GM12878 (cell line): ENCODE measurements at regions not wholly inside any gene's neighbourhood (a gene's known extent, or its start where the extent isn't known, plus 50 kb on each side); places are given as distances from the start of the nearest gene placed in this dataset.

Experiments
- ATAC-seq: fragments of 200-7000 bp; cut with Tn5 transposase; 3 replicates; pipeline ENCODE4 v1.9.1; 2020; ENCODE audit warnings: mild to moderate bottlenecking, moderate library complexity
- BruUV-seq: library from RNA; stranded (reverse); fragments of 400-500 nt; replicated peaks from 2 replicates; lab custom pipeline; 2021; lab: Mats Ljungman, UMichigan
- CTCF ChIA-PET: fragments of 300-600 bp; sonication (Branson Sonifier 250); formaldehyde crosslinking; extraction: SDS; loops from one replicate; lab custom pipeline; 2021; ENCODE audit warnings: inconsistent platforms; lab: Yijun Ruan, JAX
- POLR2A ChIA-PET: fragments of 350-600 bp; formaldehyde crosslinking; extraction: SDS; loops from one replicate; lab custom pipeline; 2021; ENCODE audit warnings: inconsistent platforms; lab: Charles Lee
- RAD21 ChIA-PET: fragments of 300-600 bp; sonication (Branson Sonifier 250); formaldehyde crosslinking; loops from one replicate; lab custom pipeline; 2023; ENCODE audit warnings: antibody characterized with exemption; ENCODE audit not compliant: unreplicated experiment; lab: Charles Lee
- SMC1A ChIA-PET: fragments of 300-600 bp; sonication (Branson Sonifier 250); formaldehyde crosslinking; loops from one replicate; lab custom pipeline; 2023; ENCODE audit not compliant: unreplicated experiment, uncharacterized antibody; lab: Charles Lee
- DNase-seq: peaks from one replicate; pipeline ENCODE4 v3.0.0-alpha.2; 2011; ENCODE audit warnings: low read depth, low spot score
- FAIRE-seq: peaks from 3 replicates; lab custom pipeline; 2011; peaks lifted over from hg19 to GRCh38; lab: Jason Lieb, UNC
- H2AFZ ChIP-seq: 2 replicates; pipeline ENCODE4 v1.6.0; 2011; ENCODE audit warnings: low read depth, low read length, control low read depth; ENCODE audit not compliant: control insufficient read depth
- H3K27ac ChIP-seq: 2 replicates; pipeline ENCODE4 v1.5.1; 2011; ENCODE audit warnings: control low read depth; ENCODE audit not compliant: control insufficient read depth, insufficient read depth
- H3K27me3 ChIP-seq, 2 experiments: replicated peaks in 1 of 2; 2 replicates each; pipeline versions ENCODE4 v1.6.0 to v1.6.1; 2011; ENCODE audit warnings: low read length in 1 of 2; ENCODE audit not compliant: control insufficient read depth in 2 of 2, insufficient read depth in 2 of 2
- H3K36me3 ChIP-seq, 2 experiments: 2 replicates each; pipeline ENCODE4 v1.5.1; 2011; ENCODE audit warnings: low read length in 1 of 2; ENCODE audit not compliant: control insufficient read depth in 2 of 2, insufficient read depth in 2 of 2
- H3K4me1 ChIP-seq: 2 replicates; pipeline ENCODE4 v1.6.1; 2011; ENCODE audit warnings: mild to moderate bottlenecking, low read length, moderate library complexity, mixed read lengths; ENCODE audit not compliant: control insufficient read depth, insufficient read depth
- H3K4me2 ChIP-seq: 2 replicates; pipeline ENCODE4 v1.6.0; 2011; ENCODE audit warnings: control low read depth; ENCODE audit not compliant: control insufficient read depth, insufficient read depth
- H3K4me3 ChIP-seq: fragments of 200-600 bp; sonication (generic); 2 replicates; pipeline ENCODE4 v1.5.1; 2016
- H3K79me2 ChIP-seq: 2 replicates; pipeline ENCODE4 v1.6.0; 2011; ENCODE audit warnings: low read length; ENCODE audit not compliant: control insufficient read depth, insufficient read depth
- H3K9ac ChIP-seq: 2 replicates; pipeline ENCODE4 v1.8.0; 2011; ENCODE audit warnings: low read length, control low read depth, mixed read lengths; ENCODE audit not compliant: control insufficient read depth, insufficient read depth
- H3K9me3 ChIP-seq: replicated peaks from 3 replicates; pipeline ENCODE4 v1.5.1; 2011; ENCODE audit warnings: mild to moderate bottlenecking, low read length; ENCODE audit not compliant: control insufficient read depth, insufficient read depth
- H4K20me1 ChIP-seq: 2 replicates; pipeline ENCODE4 v1.6.0; 2011; ENCODE audit not compliant: control insufficient read depth, insufficient read depth
- BRCA1 ChIP-seq: IDR thresholded peaks from 2 replicates; pipeline ENCODE4 v1.6.1; 2011; ENCODE audit warnings: low read depth, low read length, improper control_type of control experiment
- ESRRA ChIP-seq: IDR thresholded peaks from 2 replicates; pipeline ENCODE4 v1.6.1; 2012; ENCODE audit warnings: mild to moderate bottlenecking, low read length, improper control_type of control experiment
- EZH2 ChIP-seq: IDR thresholded peaks from 2 replicates; pipeline ENCODE4 v1.6.1; 2012; ENCODE audit warnings: low read depth, mild to moderate bottlenecking, control low read depth, inconsistent platforms, low read length, borderline replicate concordance; ENCODE audit not compliant: control insufficient read depth
- WGBS: methylation state at CpG from one replicate; pipeline ENCODE4 v1.1.6; 2016; ENCODE audit warnings: low lambda C conversion rate; ENCODE audit not compliant: insufficient replicate concordance, insufficient coverage; ENCODE audit errors: missing lambda C conversion rate; 5-methylcytosine and 5-hydroxymethylcytosine counted together
- in situ Hi-C: fragments of 300-500 bp; cut with MboI; formaldehyde crosslinking; loops from 9 replicates; pipeline ENCODE4 v1.14.3; 2018; ENCODE audit warnings: mixed read lengths
- intact Hi-C: fragments of 100-400 bp; cut with micrococcal nuclease; formaldehyde crosslinking; loops from one replicate; pipeline ENCODE4 v1.14.2; 2022; ENCODE audit not compliant: unreplicated experiment

- no peaks in the 10 kb centered on the region; the same call in 2 of the 3 replicates for H3K9me3 ChIP-seq
- POLR2A ChIA-PET = no interaction called here
- H3K36me3 ChIP-seq = no peaks in the 10 kb centered on the region
- intact Hi-C loops = no loop called here
- RAD21 ChIA-PET = no interaction called here
- H4K20me1 ChIP-seq = no peaks in the 10 kb centered on the region
- CTCF ChIA-PET = no interaction called here
- no peak overlapping the region for H3K27ac ChIP-seq
- H3K4me3 ChIP-seq = no peak overlapping the region
- H2AFZ ChIP-seq = no peak overlapping the region
- no peak overlapping the region for H3K9ac ChIP-seq
- in situ Hi-C loops = no loop called here
- DNase-seq (no peak), ATAC-seq (no peak), FAIRE-seq (no peak)
- WGBS = 18% methylated on average over 57 of the region's 59 CpGs
- H3K79me2 ChIP-seq = no peaks in the 10 kb centered on the region
- H3K4me2 ChIP-seq = no peak overlapping the region
- peaks cover 4 to 8% of the 10 kb centered on the region in 2 experiments for H3K27me3 ChIP-seq
- peaks cover 6% of the 10 kb centered on the region for H3K4me1 ChIP-seq
- SMC1A ChIA-PET = no interaction called here
- no peak for TF ChIP-seq ESRRA
- TF ChIP-seq EZH2 = 0 out of 2 replicates have a peak, but pooled peaks have one; percentile 71
- BruUV-seq = no TSS peak
Measured at GRCh38 chr12:107843351-107844311, 69.1 kb downstream of the ASCL4 start.

GRCh38 chr12:107844312-107844921, 69.9 kb downstream of the ASCL4 start:
- WGBS = 32% methylated on average over 51 of the region's 54 CpGs
- Histone ChIP-seq H3K36me3 (no peaks in the 10 kb centered on the region), H3K9me3 (no peaks in the 10 kb centered on the region; the same call in 2 of the 3 replicates), H3K27me3 (peaks cover 4 to 8% of the 10 kb centered on the region in 2 experiments), H3K27ac (no peak overlapping the region), H3K79me2 (no peaks in the 10 kb centered on the region), H4K20me1 (no peaks in the 10 kb centered on the region), H3K4me3 (no peak overlapping the region), H3K4me2 (no peak overlapping the region), H2AFZ (no peak overlapping the region), H3K4me1 (peaks cover 6% of the 10 kb centered on the region), H3K9ac (no peak overlapping the region)
- in situ Hi-C loops (no loop called here), intact Hi-C loops (no loop called here)
- no TSS peak for BruUV-seq
- ChIA-PET CTCF (no interaction called here), RAD21 (no interaction called here), POLR2A (no interaction called here), SMC1A (no interaction called here)
- ATAC-seq (peak; percentile 27; the same call in 2 of the 3 replicates), DNase-seq (no peak), FAIRE-seq (no peak)
- TF ChIP-seq BRCA1 = no peak
